HEK293 (cell line): ENCODE measurements at regions not wholly inside any gene's neighbourhood (a gene's known extent, or its start where the extent isn't known, plus 50 kb on each side); places are given as distances from the start of the nearest gene placed in this dataset.

Experiments
- ZNF510 ChIP-seq: fragments of 450-650 bp; formaldehyde crosslinking; IDR thresholded peaks from 2 replicates; pipeline ENCODE4 v1.5.1; 2018; ENCODE audit warnings: mild to moderate bottlenecking, missing genetic modification characterization, missing biosample characterization; ENCODE audit not compliant: insufficient replicate concordance
- ZNF621 ChIP-seq: fragments of 450-650 bp; formaldehyde crosslinking; IDR thresholded peaks from 2 replicates; pipeline ENCODE4 v1.5.1; 2017; ENCODE audit warnings: missing biosample characterization, missing genetic modification characterization
- ZNF701 ChIP-seq: fragments of 450-650 bp; formaldehyde crosslinking; IDR thresholded peaks from 2 replicates; pipeline ENCODE4 v1.5.1; 2016; ENCODE audit warnings: missing biosample characterization, missing genetic modification characterization
- TF ChIP-seq, protein P1 (sequence below): fragments of 450-650 bp; formaldehyde crosslinking; IDR thresholded peaks from 2 replicates; pipeline ENCODE4 v1.5.1; 2016; ENCODE audit warnings: missing biosample characterization, missing genetic modification characterization

DNA sequence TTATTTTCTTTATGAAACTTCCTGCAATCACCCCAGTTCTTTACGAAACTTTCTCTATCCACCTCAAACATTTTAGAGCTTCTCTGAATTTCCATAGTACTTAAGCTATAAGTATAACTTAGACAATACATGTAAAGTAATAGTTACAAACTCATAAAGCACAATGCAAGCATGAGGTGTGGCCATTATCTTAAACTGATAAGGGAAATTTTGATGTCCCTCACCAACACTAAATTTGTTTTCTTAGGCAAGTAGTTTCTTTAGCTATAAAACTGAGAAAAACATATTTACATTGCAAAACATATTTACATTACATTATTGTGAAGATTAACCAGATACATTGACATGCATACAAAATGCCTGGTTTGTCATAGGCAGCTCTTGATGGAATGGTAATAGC lies 146.4 kb upstream of the ATP1B1 start:
- TF ChIP-seq ZNF621 (tag by site-specific recombination) = no peak
- TF ChIP-seq, protein P1, sequence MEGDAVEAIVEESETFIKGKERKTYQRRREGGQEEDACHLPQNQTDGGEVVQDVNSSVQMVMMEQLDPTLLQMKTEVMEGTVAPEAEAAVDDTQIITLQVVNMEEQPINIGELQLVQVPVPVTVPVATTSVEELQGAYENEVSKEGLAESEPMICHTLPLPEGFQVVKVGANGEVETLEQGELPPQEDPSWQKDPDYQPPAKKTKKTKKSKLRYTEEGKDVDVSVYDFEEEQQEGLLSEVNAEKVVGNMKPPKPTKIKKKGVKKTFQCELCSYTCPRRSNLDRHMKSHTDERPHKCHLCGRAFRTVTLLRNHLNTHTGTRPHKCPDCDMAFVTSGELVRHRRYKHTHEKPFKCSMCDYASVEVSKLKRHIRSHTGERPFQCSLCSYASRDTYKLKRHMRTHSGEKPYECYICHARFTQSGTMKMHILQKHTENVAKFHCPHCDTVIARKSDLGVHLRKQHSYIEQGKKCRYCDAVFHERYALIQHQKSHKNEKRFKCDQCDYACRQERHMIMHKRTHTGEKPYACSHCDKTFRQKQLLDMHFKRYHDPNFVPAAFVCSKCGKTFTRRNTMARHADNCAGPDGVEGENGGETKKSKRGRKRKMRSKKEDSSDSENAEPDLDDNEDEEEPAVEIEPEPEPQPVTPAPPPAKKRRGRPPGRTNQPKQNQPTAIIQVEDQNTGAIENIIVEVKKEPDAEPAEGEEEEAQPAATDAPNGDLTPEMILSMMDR (tag by site-specific recombination) = no peak
- TF ChIP-seq ZNF701 (tag by site-specific recombination) = no peak
- TF ChIP-seq ZNF510 (tag by site-specific recombination) = no peak
